ENCODE measurements at regions not wholly inside any gene's neighbourhood (a gene's known extent, or its start where the extent isn't known, plus 50 kb on each side); places are given as distances from the start of the nearest gene placed in this dataset.

DNA sequence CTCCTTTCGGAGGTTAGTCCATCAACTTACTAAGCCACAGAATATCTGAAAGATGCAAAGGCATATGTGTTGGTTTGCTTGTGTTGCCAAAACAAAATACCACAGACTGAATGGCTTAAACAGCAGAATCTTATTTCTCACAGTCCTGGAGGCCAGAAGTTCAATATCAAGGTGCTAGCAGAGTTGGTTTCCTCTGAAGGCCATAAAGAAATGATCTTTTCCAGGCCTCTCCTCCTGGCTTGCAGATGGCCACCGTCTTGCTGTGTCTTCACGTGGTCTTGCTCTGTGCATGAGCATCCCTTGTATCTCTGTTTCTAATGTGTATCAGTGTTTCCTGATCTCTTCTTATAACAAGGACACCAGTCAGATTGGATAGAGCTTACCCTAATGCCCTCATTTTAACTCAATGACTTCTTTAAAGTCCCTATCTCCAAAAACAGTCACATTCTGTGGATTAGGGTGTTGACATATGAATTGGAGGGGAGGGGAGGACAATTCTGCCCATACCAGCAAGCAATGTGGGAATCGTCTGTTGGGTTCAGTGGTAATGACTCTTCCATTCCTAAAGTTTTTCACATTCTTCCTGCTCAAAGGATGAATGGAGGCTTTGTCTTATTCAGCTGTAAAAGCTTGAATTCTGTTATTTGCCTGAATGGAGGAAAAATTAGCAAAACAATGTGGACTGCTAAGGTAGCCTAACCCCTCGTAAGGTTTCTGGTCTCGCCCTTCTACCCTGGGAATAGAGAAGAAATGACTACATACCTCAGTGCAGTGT, 715.7 kb downstream of the DIAPH3 start:
- H3K4me1 ChIP-seq (ENCODE audit: low read length): no peaks in the 10 kb centered on the region
- no peaks in the 10 kb centered on the region for H3K27me3 ChIP-seq (ENCODE audit: low read length)
- H3K9me3 ChIP-seq (ENCODE audit: low read length): no peaks in the 10 kb centered on the region
- no peaks in the 10 kb centered on the region for H3K9me2 ChIP-seq (replicated peaks; ENCODE audit: insufficient read depth, low read length)
- DNase-seq: no peak
- H3K27ac ChIP-seq (ENCODE audit: low read length): no peak overlapping the region
- H3K4me3 ChIP-seq (ENCODE audit: low read length): no peak overlapping the region
- H4K20me1 ChIP-seq (ENCODE audit: insufficient read depth, low read depth, low read length): no peaks in the 10 kb centered on the region
- no peaks in the 10 kb centered on the region for H3K79me2 ChIP-seq (ENCODE audit: low read length)
- H2AFZ ChIP-seq (ENCODE audit: low read length): no peak overlapping the region
- H3K9ac ChIP-seq (ENCODE audit: low read length): no peak overlapping the region
- H3K4me2 ChIP-seq (ENCODE audit: low read depth, low read length, poor library complexity, severe bottlenecking): no peak overlapping the region
- H3K36me3 ChIP-seq (ENCODE audit: insufficient read depth, low read length): no peaks in the 10 kb centered on the region

DNA sequence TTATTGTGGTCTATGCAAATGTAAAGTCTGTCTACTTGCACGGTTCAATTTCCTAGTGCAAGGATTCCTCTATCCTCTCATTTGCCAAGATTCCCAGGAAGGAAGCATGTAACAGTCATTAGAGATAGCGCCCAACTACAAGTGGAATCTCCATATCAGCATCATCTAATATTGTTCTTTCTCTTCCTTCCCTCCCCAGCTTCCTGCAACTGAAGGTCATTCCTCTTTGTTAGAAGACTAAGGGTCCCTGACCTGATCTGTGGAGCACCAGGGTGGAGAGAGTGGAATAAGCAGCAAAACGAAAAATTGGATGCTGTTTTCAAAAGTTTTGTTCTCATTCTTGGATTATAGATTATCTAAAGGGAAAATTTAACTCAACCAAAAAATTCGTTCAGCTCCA, 714.0 kb downstream of the DIAPH3 start:
- no peak for DNase-seq
- Histone ChIP-seq H3K27me3 (ENCODE audit: low read length) (no peaks in the 10 kb centered on the region), H3K9me3 (ENCODE audit: low read length) (no peaks in the 10 kb centered on the region), H3K79me2 (ENCODE audit: low read length) (no peaks in the 10 kb centered on the region), H3K9ac (ENCODE audit: low read length) (no peak overlapping the region), H4K20me1 (ENCODE audit: insufficient read depth, low read depth, low read length) (no peaks in the 10 kb centered on the region), H3K36me3 (ENCODE audit: insufficient read depth, low read length) (no peaks in the 10 kb centered on the region), H3K4me1 (ENCODE audit: low read length) (no peaks in the 10 kb centered on the region), H3K4me3 (ENCODE audit: low read length) (no peak overlapping the region), H3K9me2 (replicated peaks; ENCODE audit: insufficient read depth, low read length) (no peaks in the 10 kb centered on the region), H3K4me2 (ENCODE audit: low read depth, low read length, poor library complexity, severe bottlenecking) (no peak overlapping the region), H3K27ac (ENCODE audit: low read length) (no peak overlapping the region), H2AFZ (ENCODE audit: low read length) (no peak overlapping the region)

DNA sequence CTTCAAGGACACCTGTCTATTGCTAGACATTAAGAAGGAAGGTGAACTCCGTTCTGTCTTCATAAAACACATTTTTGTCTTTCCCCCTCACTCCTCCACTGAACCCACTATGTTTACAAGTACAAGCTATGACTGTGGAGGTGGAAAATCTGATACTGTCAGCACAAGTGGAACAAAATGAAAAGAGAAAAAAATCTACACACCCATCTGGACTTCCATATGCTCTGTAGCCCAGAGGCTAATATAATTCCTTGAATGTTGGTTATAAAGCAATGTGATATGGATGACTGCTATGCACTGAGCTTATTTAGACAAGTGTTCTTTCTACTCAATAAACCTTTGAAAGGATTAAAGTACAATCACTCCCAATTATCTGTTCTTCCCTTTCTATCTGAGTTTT, 713.5 kb downstream of the DIAPH3 start:
- H3K4me3 ChIP-seq (ENCODE audit: low read length): no peak overlapping the region

DNA sequence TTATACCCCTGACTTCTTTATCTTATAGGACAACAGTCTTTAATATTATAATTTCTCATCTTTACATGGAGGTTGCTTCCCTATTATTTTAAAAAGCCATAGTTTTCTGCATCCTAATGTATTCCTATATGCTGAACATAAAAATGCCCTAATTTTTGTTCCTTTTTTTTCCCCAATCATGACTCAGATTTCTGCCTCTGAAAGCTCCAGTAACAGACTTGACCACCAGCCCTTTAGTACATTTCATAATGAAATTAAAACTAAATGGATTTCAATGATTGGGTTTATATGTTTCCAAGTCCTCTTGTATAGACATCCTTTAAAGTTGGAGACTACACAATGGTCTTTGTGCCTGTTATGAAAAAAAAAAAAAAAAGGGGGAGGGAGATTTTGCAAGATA, 712.5 kb downstream of the DIAPH3 start:
- H3K9me3 ChIP-seq (ENCODE audit: low read length): no peaks in the 10 kb centered on the region
- no peaks in the 10 kb centered on the region for H3K4me1 ChIP-seq (ENCODE audit: low read length)
- H4K20me1 ChIP-seq (ENCODE audit: insufficient read depth, low read depth, low read length): no peaks in the 10 kb centered on the region
- no peak overlapping the region for H3K27ac ChIP-seq (ENCODE audit: low read length)
- no peak overlapping the region for H3K4me2 ChIP-seq (ENCODE audit: low read depth, low read length, poor library complexity, severe bottlenecking)
- H3K4me3 ChIP-seq (ENCODE audit: low read length): no peak overlapping the region
- H3K9ac ChIP-seq (ENCODE audit: low read length): no peak overlapping the region
- no peak for DNase-seq
- H2AFZ ChIP-seq (ENCODE audit: low read length): no peak overlapping the region
- no peaks in the 10 kb centered on the region for H3K9me2 ChIP-seq (replicated peaks; ENCODE audit: insufficient read depth, low read length)
- H3K27me3 ChIP-seq (ENCODE audit: low read length): no peaks in the 10 kb centered on the region
- H3K36me3 ChIP-seq (ENCODE audit: insufficient read depth, low read length): no peaks in the 10 kb centered on the region
- no peaks in the 10 kb centered on the region for H3K79me2 ChIP-seq (ENCODE audit: low read length)

More for the DNA sequence above, 713.5 kb downstream of the DIAPH3 start:
- H3K9me3 ChIP-seq (ENCODE audit: low read length): no peaks in the 10 kb centered on the region
- H3K79me2 ChIP-seq (ENCODE audit: low read length): no peaks in the 10 kb centered on the region
- H3K9me2 ChIP-seq (replicated peaks; ENCODE audit: insufficient read depth, low read length): no peaks in the 10 kb centered on the region
- H3K4me2 ChIP-seq (ENCODE audit: low read depth, low read length, poor library complexity, severe bottlenecking): no peak overlapping the region
- H3K4me1 ChIP-seq (ENCODE audit: low read length): no peaks in the 10 kb centered on the region
- H3K27me3 ChIP-seq (ENCODE audit: low read length): no peaks in the 10 kb centered on the region
- no peak overlapping the region for H3K27ac ChIP-seq (ENCODE audit: low read length)
- H2AFZ ChIP-seq (ENCODE audit: low read length): no peak overlapping the region
- H4K20me1 ChIP-seq (ENCODE audit: insufficient read depth, low read depth, low read length): no peaks in the 10 kb centered on the region
- no peaks in the 10 kb centered on the region for H3K36me3 ChIP-seq (ENCODE audit: insufficient read depth, low read length)
- no peak overlapping the region for H3K9ac ChIP-seq (ENCODE audit: low read length)
- no peak for DNase-seq

GRCh38 chr13:59452189-59452890, 711.4 kb downstream of the DIAPH3 start:
- no peaks in the 10 kb centered on the region for H3K9me3 ChIP-seq (ENCODE audit: low read length)
- no peaks in the 10 kb centered on the region for H4K20me1 ChIP-seq (ENCODE audit: insufficient read depth, low read depth, low read length)
- no peaks in the 10 kb centered on the region for H3K4me1 ChIP-seq (ENCODE audit: low read length)
- H3K27ac ChIP-seq (ENCODE audit: low read length): no peak overlapping the region
- no peak overlapping the region for H2AFZ ChIP-seq (ENCODE audit: low read length)
- H3K79me2 ChIP-seq (ENCODE audit: low read length): no peaks in the 10 kb centered on the region
- H3K9me2 ChIP-seq (replicated peaks; ENCODE audit: insufficient read depth, low read length): no peaks in the 10 kb centered on the region
- H3K4me3 ChIP-seq (ENCODE audit: low read length): no peak overlapping the region
- no peak overlapping the region for H3K9ac ChIP-seq (ENCODE audit: low read length)
- H3K27me3 ChIP-seq (ENCODE audit: low read length): no peaks in the 10 kb centered on the region
- no peaks in the 10 kb centered on the region for H3K36me3 ChIP-seq (ENCODE audit: insufficient read depth, low read length)
- no peak for DNase-seq
- H3K4me2 ChIP-seq (ENCODE audit: low read depth, low read length, poor library complexity, severe bottlenecking): no peak overlapping the region

DNA sequence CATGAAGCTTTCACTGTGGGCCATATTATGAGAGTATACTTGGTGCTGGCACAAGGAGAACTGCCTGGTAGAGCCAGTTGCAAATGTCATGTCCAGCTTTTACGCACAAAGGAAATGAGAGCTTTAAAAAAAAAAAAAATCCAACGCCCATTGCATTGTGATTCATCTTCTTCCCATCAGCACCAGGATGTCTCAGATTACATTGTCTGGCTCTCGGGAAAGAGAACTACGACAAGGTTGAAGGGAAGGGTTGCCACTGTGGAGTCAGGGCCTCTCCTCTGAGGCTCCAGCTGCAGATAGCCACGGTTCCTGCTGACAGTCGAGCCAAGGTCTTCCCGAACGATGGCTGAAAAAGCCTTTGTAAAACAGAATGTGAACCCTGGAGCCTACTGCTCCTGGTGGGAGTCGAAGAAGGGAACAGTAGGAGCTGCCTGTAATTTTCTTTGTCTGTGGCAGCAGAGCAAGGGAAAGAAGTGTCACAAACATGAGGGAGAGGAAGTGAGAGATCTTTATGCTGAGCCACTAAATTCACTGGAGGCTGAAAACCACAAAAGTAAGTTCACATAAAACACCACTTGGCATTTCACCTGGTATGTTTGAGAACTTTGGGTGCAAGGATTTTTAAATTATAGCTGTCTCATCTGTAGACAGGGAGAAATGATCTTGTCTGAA, 704.7 kb downstream of the DIAPH3 start:
- H3K79me2 ChIP-seq (ENCODE audit: low read length): no peaks in the 10 kb centered on the region
- no peak overlapping the region for H3K27ac ChIP-seq (ENCODE audit: low read length)
- no peak overlapping the region for H2AFZ ChIP-seq (ENCODE audit: low read length)
- H3K4me3 ChIP-seq (ENCODE audit: low read length): no peak overlapping the region
- H3K4me1 ChIP-seq (ENCODE audit: low read length): no peaks in the 10 kb centered on the region
- H3K9me2 ChIP-seq (replicated peaks; ENCODE audit: insufficient read depth, low read length): no peaks in the 10 kb centered on the region
- no peaks in the 10 kb centered on the region for H3K27me3 ChIP-seq (ENCODE audit: low read length)
- no peak overlapping the region for H3K4me2 ChIP-seq (ENCODE audit: low read depth, low read length, poor library complexity, severe bottlenecking)
- no peak for DNase-seq
- no peaks in the 10 kb centered on the region for H3K36me3 ChIP-seq (ENCODE audit: insufficient read depth, low read length)
- H4K20me1 ChIP-seq (ENCODE audit: insufficient read depth, low read depth, low read length): no peaks in the 10 kb centered on the region
- no peak overlapping the region for H3K9ac ChIP-seq (ENCODE audit: low read length)
- H3K9me3 ChIP-seq (ENCODE audit: low read length): no peaks in the 10 kb centered on the region

DNA sequence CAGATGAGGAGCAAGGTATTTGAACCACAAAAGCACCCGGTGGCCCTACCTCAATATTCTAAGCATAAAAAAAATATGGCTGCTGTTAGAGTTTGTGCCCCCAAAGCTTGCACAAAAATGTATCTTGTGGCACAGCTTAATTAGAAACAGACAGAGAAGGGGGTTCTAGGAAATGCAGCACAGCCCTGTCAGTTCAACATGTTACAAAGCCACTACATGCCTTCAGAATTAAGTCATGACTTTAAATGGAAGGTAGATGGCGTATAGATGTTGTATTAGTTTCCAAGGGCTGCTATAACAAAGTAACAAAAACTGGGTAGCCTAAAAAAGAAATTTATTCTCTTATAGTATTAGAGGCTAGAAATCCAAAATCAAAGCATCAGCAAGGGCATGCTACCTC, 703.8 kb downstream of the DIAPH3 start:
- H3K36me3 ChIP-seq (ENCODE audit: insufficient read depth, low read length): no peaks in the 10 kb centered on the region
- no peaks in the 10 kb centered on the region for H3K79me2 ChIP-seq (ENCODE audit: low read length)
- no peaks in the 10 kb centered on the region for H3K27me3 ChIP-seq (ENCODE audit: low read length)
- H2AFZ ChIP-seq (ENCODE audit: low read length): no peak overlapping the region
- H3K9ac ChIP-seq (ENCODE audit: low read length): no peak overlapping the region
- no peak overlapping the region for H3K4me2 ChIP-seq (ENCODE audit: low read depth, low read length, poor library complexity, severe bottlenecking)
- no peaks in the 10 kb centered on the region for H3K4me1 ChIP-seq (ENCODE audit: low read length)
- DNase-seq: no peak
- no peaks in the 10 kb centered on the region for H4K20me1 ChIP-seq (ENCODE audit: insufficient read depth, low read depth, low read length)
- H3K9me2 ChIP-seq (replicated peaks; ENCODE audit: insufficient read depth, low read length): no peaks in the 10 kb centered on the region
- H3K4me3 ChIP-seq (ENCODE audit: low read length): no peak overlapping the region
- no peaks in the 10 kb centered on the region for H3K9me3 ChIP-seq (ENCODE audit: low read length)
- H3K27ac ChIP-seq (ENCODE audit: low read length): no peak overlapping the region

- Histone ChIP-seq H3K4me1 (ENCODE audit: low read length) (no peaks in the 10 kb centered on the region), H3K36me3 (ENCODE audit: insufficient read depth, low read length) (no peaks in the 10 kb centered on the region), H3K9me2 (replicated peaks; ENCODE audit: insufficient read depth, low read length) (no peaks in the 10 kb centered on the region), H3K27me3 (ENCODE audit: low read length) (no peaks in the 10 kb centered on the region), H4K20me1 (ENCODE audit: insufficient read depth, low read depth, low read length) (no peaks in the 10 kb centered on the region), H3K4me3 (ENCODE audit: low read length) (no peak overlapping the region), H2AFZ (ENCODE audit: low read length) (no peak overlapping the region), H3K9ac (ENCODE audit: low read length) (no peak overlapping the region), H3K9me3 (ENCODE audit: low read length) (no peaks in the 10 kb centered on the region), H3K4me2 (ENCODE audit: low read depth, low read length, poor library complexity, severe bottlenecking) (no peak overlapping the region), H3K27ac (ENCODE audit: low read length) (no peak overlapping the region), H3K79me2 (ENCODE audit: low read length) (no peaks in the 10 kb centered on the region)
- no peak for DNase-seq
These were observed 702.3 kb downstream of the DIAPH3 start for GRCh38 chr13:59461411-59461810.
